K562 (cell line): ENCODE measurements at regions not wholly inside any gene's neighbourhood (a gene's known extent, or its start where the extent isn't known, plus 50 kb on each side); places are given as distances from the start of the nearest gene placed in this dataset.

Source experiments
- ATAC-seq: fragments of 200-7000 bp; cut with Tn5 transposase; 3 replicates; pipeline ENCODE4 v1.9.1; 2020; ENCODE audit warnings: moderate library complexity
- BruUV-seq: library from RNA; stranded (reverse); fragments of 400-500 nt; replicated peaks from 2 replicates; lab custom pipeline; 2021; lab: Mats Ljungman, UMichigan
- CTCF ChIA-PET: fragments of 300-600 bp; formaldehyde crosslinking; extraction: SDS; loops from one replicate; lab custom pipeline; 2021; ENCODE audit warnings: low intra/inter-chr PET ratio; lab: Yijun Ruan, JAX
- POLR2A ChIA-PET: fragments of 300-600, 350-650 bp; sonication (Branson Sonifier 250); formaldehyde crosslinking; extraction: SDS; loops from one replicate; lab custom pipeline; 2021; ENCODE audit warnings: antibody characterized with exemption, inconsistent platforms; lab: Yijun Ruan, JAX
- DNase-seq, 4 experiments: peaks; one replicate each; pipeline versions ENCODE4 v3.0.0 to v3.0.0-alpha.2; 2011 to 2018; ENCODE audit warnings: low spot score in 3 of 4, mixed read lengths in 3 of 4; ENCODE audit errors: extremely low read depth in 1 of 4
- FAIRE-seq: peaks from 2 replicates; lab custom pipeline; 2011; peaks lifted over from hg19 to GRCh38; lab: Jason Lieb, UNC
- H2AFZ ChIP-seq: 2 replicates; pipeline ENCODE4 v1.6.0; 2011; ENCODE audit warnings: low read depth, low read length, control low read depth, inconsistent platforms
- H3K27ac ChIP-seq: fragments of 200-600 bp; 3 replicates; pipeline ENCODE4 v1.8.0; 2011; ENCODE audit warnings: low read depth, mild to moderate bottlenecking, control low read depth, inconsistent platforms, low read length, moderate library complexity, mixed read lengths; ENCODE audit errors: extremely low read depth
- H3K27me3 ChIP-seq, 2 experiments: fragments of 300-600 bp in 1 of 2; 2 replicates in 1 of 2; 3 replicates in 1 of 2; pipeline versions ENCODE4 v1.6.0 to v1.8.0; 2011; ENCODE audit warnings: inconsistent platforms in 2 of 2, low read length in 2 of 2, mild to moderate bottlenecking in 1 of 2, mixed read lengths in 1 of 2, moderate library complexity in 1 of 2; ENCODE audit not compliant: control insufficient read depth in 2 of 2, insufficient read depth in 2 of 2
- H3K36me3 ChIP-seq: fragments of 300-600 bp; 3 replicates; pipeline ENCODE4 v1.8.0; 2011; ENCODE audit warnings: mild to moderate bottlenecking, low read length, inconsistent platforms; ENCODE audit not compliant: control insufficient read depth, insufficient read depth
- H3K4me1 ChIP-seq, 2 experiments: fragments of 200-600 bp in 1 of 2; replicated peaks in 1 of 2; 2 replicates in 1 of 2; 3 replicates in 1 of 2; pipeline versions ENCODE4 v1.5.1 to v1.8.0; 2011; ENCODE audit warnings: inconsistent platforms in 2 of 2, low read length in 2 of 2, mild to moderate bottlenecking in 1 of 2, mixed read lengths in 1 of 2, moderate library complexity in 1 of 2; ENCODE audit not compliant: control insufficient read depth in 2 of 2, insufficient read depth in 2 of 2
- H3K4me2 ChIP-seq: 2 replicates; pipeline ENCODE4 v1.6.1; 2011; ENCODE audit warnings: low read length, control low read depth, inconsistent platforms, mixed read lengths; ENCODE audit not compliant: insufficient read depth
- H3K4me3 ChIP-seq: fragments of 200-600 bp; sonication (generic), shearing (Covaris generic); 2 replicates; pipeline ENCODE4 v1.5.1; 2016; ENCODE audit warnings: control low read depth, inconsistent platforms
- H3K79me2 ChIP-seq: fragments of 200-600 bp; 3 replicates; pipeline ENCODE4 v1.8.0; 2011; ENCODE audit warnings: low read length, inconsistent platforms; ENCODE audit not compliant: control insufficient read depth, insufficient read depth
- H3K9ac ChIP-seq, 2 experiments: 2 replicates each; pipeline versions ENCODE4 v1.6.0 to v1.6.1; 2011; ENCODE audit warnings: low read depth in 2 of 2, low read length in 2 of 2, control low read depth in 1 of 2, inconsistent platforms in 1 of 2, mild to moderate bottlenecking in 1 of 2, mixed read lengths in 1 of 2; ENCODE audit not compliant: insufficient read depth in 1 of 2
- H3K9me1 ChIP-seq: one replicate; pipeline ENCODE4 v1.6.0; 2011; ENCODE audit warnings: inconsistent platforms, mild to moderate bottlenecking, low read length, moderate library complexity; ENCODE audit not compliant: control insufficient read depth, insufficient read depth
- H3K9me3 ChIP-seq: replicated peaks from 2 replicates; pipeline ENCODE4 v1.5.1; 2011; ENCODE audit warnings: low read depth, low read length, inconsistent platforms; ENCODE audit not compliant: control insufficient read depth, insufficient read depth
- H4K20me1 ChIP-seq: replicated peaks from 2 replicates; pipeline ENCODE4 v1.6.1; 2011; ENCODE audit warnings: low read length, inconsistent platforms, mixed read lengths; ENCODE audit not compliant: control insufficient read depth, insufficient read depth
- CREB1 ChIP-seq, 2 experiments: sonication (generic) in 1 of 2; formaldehyde crosslinking in 1 of 2; IDR thresholded peaks; 2 replicates each; pipeline versions ENCODE4 v1.6.1 to v1.8.0; 2012 to 2022; ENCODE audit warnings: inconsistent platforms in 1 of 2, mild to moderate bottlenecking in 1 of 2, missing genetic modification reagents in 1 of 2, moderate library complexity in 1 of 2
- EP400 ChIP-seq: fragments of 450-650 bp; IDR thresholded peaks from 2 replicates; pipeline ENCODE4 v1.6.1; 2017; ENCODE audit warnings: antibody characterized with exemption, mild to moderate bottlenecking, moderate library complexity
- MEF2A ChIP-seq: IDR thresholded peaks from 2 replicates; pipeline ENCODE4 v1.6.1; 2011; ENCODE audit warnings: low read depth, mild to moderate bottlenecking, low read length, moderate library complexity; ENCODE audit not compliant: control insufficient read depth
- MLX ChIP-seq, 2 experiments: fragments of 450-650 bp in 1 of 2; sonication (generic) in 1 of 2; formaldehyde crosslinking; conservative IDR thresholded peaks; 2 replicates each; pipeline versions ENCODE4 v1.4.0 to v1.8.1; 2020 to 2022; ENCODE audit warnings: mild to moderate bottlenecking in 1 of 2, missing genetic modification reagents in 1 of 2
- NCOA6 ChIP-seq: fragments of 450-650 bp; IDR thresholded peaks from 2 replicates; pipeline ENCODE4 v1.6.1; 2017; ENCODE audit warnings: mild to moderate bottlenecking
- NFRKB ChIP-seq: fragments of 450-650 bp; IDR thresholded peaks from 2 replicates; pipeline ENCODE4 v1.6.1; 2016; ENCODE audit warnings: low read depth
- TCF7 ChIP-seq: sonication (generic); IDR thresholded peaks from 2 replicates; pipeline ENCODE4 v1.6.1; 2016; ENCODE audit warnings: antibody characterized with exemption, borderline replicate concordance
- ZFP1 ChIP-seq: fragments of 450-650 bp; formaldehyde crosslinking; IDR thresholded peaks from 2 replicates; pipeline ENCODE4 v1.4.0; 2020; ENCODE audit warnings: mild to moderate bottlenecking, mixed read lengths
- ZNF134 ChIP-seq: fragments of 250-450 bp; sonication (Bioruptor Pico); conservative IDR thresholded peaks from 2 replicates; pipeline ENCODE4 v1.4.0; 2020
- ZNF224 ChIP-seq: sonication (generic); formaldehyde crosslinking; IDR thresholded peaks from 2 replicates; pipeline ENCODE4 v1.8.0; 2022; ENCODE audit warnings: mild to moderate bottlenecking, missing genetic modification reagents
- WGBS: fragments of 100-300 bp; shearing (Covaris generic); methylation state at CpG from one replicate; pipeline ENCODE4 v1.1.6; 2016; ENCODE audit warnings: low coverage, mixed read lengths; ENCODE audit not compliant: insufficient coverage; ENCODE audit errors: missing lambda C conversion rate; 5-methylcytosine and 5-hydroxymethylcytosine counted together
- in situ Hi-C: fragments of 300-500 bp; cut with MboI; formaldehyde crosslinking; loops from 4 replicates; pipeline ENCODE4 v1.15.0; 2018; ENCODE audit warnings: inconsistent platforms, mixed read lengths
- intact Hi-C: fragments of 100-400 bp; cut with micrococcal nuclease; formaldehyde crosslinking; loops from 2 replicates; pipeline ENCODE4 v1.14.2; 2022
- TF ChIP-seq, protein P1 (sequence below): fragments of 250-450 bp; sonication (Bioruptor Pico); IDR thresholded peaks from 2 replicates; pipeline ENCODE4 v1.4.0; 2020

GRCh38 chr13:87333599-87333998 is 337.6 kb upstream of the SLITRK5 start:
- FAIRE-seq: no peak
- no peak for ATAC-seq
- DNase-seq: no peak
- WGBS: 0% methylated on average over 4 of the region's 5 CpGs
- in situ Hi-C loops (no loop called here), intact Hi-C loops (no loop called here)
- Histone ChIP-seq H3K27me3 (no peaks in the 10 kb centered on the region), H3K4me2 (no peak overlapping the region), H3K9ac (no peak overlapping the region), H2AFZ (no peak overlapping the region), H3K36me3 (no peaks in the 10 kb centered on the region), H4K20me1 (no peaks in the 10 kb centered on the region), H3K27ac (no peak overlapping the region), H3K4me3 (no peak overlapping the region), H3K4me1 (no peaks in the 10 kb centered on the region), H3K79me2 (no peaks in the 10 kb centered on the region), H3K9me1 (no peaks in the 10 kb centered on the region), H3K9me3 (no peaks in the 10 kb centered on the region)
- CTCF ChIA-PET: no interaction called here
- BruUV-seq: no TSS peak
- POLR2A ChIA-PET: no interaction called here
- no peak for TF ChIP-seq TCF7
- TF ChIP-seq MLX (CRISPR knock-in tag; conservative IDR thresholded peaks at IDR 0.05): no peak
- no peak for TF ChIP-seq NCOA6
- TF ChIP-seq, protein P1, sequence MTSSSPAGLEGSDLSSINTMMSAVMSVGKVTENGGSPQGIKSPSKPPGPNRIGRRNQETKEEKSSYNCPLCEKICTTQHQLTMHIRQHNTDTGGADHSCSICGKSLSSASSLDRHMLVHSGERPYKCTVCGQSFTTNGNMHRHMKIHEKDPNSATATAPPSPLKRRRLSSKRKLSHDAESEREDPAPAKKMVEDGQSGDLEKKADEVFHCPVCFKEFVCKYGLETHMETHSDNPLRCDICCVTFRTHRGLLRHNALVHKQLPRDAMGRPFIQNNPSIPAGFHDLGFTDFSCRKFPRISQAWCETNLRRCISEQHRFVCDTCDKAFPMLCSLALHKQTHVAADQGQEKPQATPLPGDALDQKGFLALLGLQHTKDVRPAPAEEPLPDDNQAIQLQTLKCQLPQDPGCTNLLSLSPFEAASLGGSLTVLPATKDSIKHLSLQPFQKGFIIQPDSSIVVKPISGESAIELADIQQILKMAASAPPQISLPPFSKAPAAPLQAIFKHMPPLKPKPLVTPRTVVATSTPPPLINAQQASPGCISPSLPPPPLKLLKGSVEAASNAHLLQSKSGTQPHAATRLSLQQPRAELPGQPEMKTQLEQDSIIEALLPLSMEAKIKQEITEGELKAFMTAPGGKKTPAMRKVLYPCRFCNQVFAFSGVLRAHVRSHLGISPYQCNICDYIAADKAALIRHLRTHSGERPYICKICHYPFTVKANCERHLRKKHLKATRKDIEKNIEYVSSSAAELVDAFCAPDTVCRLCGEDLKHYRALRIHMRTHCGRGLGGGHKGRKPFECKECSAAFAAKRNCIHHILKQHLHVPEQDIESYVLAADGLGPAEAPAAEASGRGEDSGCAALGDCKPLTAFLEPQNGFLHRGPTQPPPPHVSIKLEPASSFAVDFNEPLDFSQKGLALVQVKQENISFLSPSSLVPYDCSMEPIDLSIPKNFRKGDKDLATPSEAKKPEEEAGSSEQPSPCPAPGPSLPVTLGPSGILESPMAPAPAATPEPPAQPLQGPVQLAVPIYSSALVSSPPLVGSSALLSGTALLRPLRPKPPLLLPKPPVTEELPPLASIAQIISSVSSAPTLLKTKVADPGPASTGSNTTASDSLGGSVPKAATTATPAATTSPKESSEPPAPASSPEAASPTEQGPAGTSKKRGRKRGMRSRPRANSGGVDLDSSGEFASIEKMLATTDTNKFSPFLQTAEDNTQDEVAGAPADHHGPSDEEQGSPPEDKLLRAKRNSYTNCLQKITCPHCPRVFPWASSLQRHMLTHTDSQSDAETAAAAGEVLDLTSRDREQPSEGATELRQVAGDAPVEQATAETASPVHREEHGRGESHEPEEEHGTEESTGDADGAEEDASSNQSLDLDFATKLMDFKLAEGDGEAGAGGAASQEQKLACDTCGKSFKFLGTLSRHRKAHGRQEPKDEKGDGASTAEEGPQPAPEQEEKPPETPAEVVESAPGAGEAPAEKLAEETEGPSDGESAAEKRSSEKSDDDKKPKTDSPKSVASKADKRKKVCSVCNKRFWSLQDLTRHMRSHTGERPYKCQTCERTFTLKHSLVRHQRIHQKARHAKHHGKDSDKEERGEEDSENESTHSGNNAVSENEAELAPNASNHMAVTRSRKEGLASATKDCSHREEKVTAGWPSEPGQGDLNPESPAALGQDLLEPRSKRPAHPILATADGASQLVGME (CRISPR knock-in tag): no peak
- no peak for TF ChIP-seq ZFP1 (CRISPR knock-in tag)
- no peak for TF ChIP-seq MEF2A
- no peak for TF ChIP-seq CREB1 (IDR thresholded peaks at IDR 0.05)
- TF ChIP-seq CREB1 (CRISPR knock-in tag; IDR thresholded peaks at IDR 0.05): no peak
- TF ChIP-seq EP400: no peak
- no peak for TF ChIP-seq NFRKB
- TF ChIP-seq ZNF134 (CRISPR knock-in tag): no peak
- no peak for TF ChIP-seq ZNF224
